Frontal cortex (tissue), 3 donors: ENCODE measurements at regions not wholly inside any gene's neighbourhood (a gene's known extent, or its start where the extent isn't known, plus 50 kb on each side); places are given as distances from the start of the nearest gene placed in this dataset.

Source experiments
- DNase-seq, 2 donors: peaks; one replicate each; pipeline ENCODE4 v3.0.0; 2012; ENCODE audit warnings: low spot score in 2 of 2
- FAIRE-seq: peaks from 2 replicates; lab custom pipeline; 2012; peaks lifted over from hg19 to GRCh38; lab: Jason Lieb, UNC
- donor health status: control.
- donor health status: control.
- donor health status: control.

DNA sequence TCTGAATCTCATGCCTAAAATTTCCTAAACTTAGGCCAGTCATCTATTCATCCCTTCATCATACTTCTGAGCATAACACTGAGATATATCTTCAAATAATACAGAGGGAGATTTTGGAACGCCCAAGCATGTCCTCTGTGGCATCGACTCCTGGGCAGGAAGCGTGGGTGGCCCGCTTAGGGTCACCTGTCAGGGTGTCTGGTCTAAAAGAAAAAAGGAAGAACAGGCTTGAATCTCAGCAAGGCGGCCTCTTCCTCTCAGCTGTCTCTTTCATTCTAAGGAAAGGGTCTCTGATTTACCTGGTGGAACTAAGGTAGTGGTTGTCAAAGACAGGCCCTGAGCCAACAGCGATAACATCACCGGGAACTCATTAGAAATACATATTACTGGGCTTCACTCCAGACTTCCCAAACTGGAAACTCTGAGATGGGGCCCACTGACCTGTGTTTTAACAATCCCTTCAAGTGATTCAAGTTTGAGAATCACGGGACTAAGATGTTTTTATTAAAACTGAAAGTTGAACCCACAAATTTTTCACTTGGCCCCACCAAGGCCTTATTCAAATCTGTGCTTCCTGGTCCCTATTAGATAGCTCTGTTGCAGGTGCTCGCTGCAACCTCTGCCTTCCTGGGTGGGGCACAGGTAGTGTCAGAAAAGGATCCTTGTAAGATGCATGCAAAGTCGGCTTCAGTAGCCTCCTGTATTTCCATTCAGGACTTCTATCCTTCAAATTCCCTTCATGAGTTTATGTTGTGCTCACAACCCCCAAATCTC lies 162.3 kb upstream of the CCDC68 start:
- DNase-seq = no peak
- FAIRE-seq = no peak

DNA sequence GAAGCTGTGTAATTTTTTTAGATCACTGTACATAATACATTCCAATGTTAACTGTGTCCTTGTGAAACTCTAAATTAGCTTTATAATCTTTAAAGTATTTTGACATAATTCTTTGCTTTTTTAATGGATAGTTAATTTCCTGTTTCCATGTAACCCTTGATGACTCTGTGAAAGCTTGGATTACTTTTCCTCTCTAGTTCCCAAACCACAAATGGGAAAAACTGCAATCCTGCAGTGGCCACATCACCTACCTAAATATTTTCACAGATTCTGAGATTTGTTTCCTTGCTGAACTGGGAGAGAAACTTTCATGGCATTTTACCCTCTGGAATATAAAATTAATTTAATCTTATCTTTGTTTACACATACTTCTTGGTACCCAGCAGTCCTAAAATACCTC lies 161.6 kb upstream of the CCDC68 start:
- FAIRE-seq = no peak
- no peak for DNase-seq

DNA sequence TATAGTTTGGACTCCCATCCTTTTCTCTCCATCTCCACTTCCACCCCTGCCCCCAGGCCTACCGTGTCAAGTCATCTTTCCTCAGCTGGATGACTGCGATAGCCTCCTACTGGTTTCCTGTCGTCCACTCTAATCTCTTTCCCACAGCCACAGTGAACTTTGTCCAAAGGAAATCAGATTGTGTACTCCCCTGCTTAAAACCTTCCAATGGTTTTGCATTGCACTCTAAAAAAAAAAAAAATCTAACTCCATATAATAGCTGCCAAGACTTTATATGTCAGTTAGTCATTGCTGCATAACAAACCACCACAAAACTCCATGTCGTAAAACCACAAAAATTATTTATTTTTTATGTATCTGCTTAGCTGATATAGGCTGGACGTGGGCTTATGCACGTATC lies 160.2 kb upstream of the CCDC68 start:
- DNase-seq = no peak
- FAIRE-seq = no peak

DNA sequence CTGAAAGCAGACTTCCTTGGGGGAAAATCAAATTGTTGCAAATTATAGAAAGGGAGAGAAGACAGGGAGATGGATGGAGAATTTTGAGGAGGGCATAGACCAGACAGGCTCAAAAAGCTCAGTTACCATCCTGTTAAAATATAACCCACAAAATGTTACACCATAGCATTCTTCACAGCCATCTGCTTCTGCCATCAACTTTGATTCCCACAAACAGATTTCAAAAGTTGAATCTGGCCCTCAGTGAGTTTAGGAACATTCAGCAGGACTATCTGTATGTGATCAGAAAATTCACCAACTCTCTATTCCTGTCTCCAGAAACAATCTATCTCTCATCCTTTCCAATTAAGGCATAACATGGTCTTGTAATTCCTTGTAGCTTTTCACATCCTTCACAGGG lies 159.8 kb upstream of the CCDC68 start:
- DNase-seq = no peak
- no peak for FAIRE-seq

DNA sequence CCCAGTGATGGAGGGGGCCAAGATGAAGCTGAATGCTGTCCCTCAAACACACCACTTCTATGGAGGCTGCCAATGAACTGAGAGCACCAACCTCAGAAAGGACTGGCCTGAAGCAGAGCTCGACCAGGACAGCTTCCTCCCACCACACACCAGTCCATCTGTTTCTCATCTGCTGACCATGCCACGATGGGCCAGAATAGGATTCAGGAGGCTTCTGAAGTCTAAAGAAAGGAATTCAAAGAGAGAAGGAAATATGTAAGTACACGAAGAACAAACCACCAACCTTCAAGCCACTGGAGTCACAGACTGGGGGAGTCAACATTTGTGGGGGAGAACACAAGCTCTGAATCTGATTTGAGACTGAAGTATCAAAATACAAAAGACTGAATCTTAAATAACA lies 157.6 kb upstream of the CCDC68 start:
- DNase-seq (no peak), FAIRE-seq (no peak)

DNA sequence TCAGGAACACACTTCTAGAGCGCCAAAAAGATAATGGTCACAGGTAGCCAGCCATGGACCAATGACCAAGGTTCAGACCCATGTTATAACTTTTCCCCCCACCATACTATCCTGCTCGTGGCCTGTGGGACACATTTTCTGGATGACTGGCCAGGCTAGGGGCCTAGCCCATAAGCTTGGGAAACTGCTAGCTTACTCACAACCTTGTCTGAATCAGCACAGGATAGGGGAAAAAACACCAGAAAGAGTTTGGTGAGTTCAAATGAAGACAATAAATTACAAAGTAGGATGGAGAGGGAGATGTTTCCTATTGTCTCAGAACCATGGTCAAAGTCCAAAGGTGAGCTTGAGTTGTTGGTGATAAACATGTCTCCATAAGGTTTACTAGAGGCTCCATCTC lies 156.3 kb upstream of the CCDC68 start:
- no peak for FAIRE-seq
- DNase-seq = no peak

DNA sequence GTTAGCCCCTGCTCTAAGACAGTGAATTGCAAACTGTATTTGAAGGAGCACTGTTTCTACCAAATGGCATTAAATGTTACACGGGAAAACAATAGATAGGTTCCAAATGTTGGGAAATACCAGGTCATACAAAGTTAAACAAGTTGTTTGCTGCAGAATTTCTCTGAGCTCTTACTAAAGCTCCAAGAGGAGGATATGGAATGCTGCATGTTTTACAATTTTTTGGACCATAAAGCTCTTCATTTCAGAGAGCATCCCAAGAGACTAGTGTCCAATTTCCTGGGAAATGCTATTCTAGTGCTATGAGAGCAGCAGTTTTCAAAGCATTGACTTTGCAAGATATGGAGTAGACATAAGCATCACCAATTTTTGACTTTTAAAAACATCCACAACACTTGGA lies 155.6 kb upstream of the CCDC68 start:
- no peak for DNase-seq
- FAIRE-seq = no peak

DNA sequence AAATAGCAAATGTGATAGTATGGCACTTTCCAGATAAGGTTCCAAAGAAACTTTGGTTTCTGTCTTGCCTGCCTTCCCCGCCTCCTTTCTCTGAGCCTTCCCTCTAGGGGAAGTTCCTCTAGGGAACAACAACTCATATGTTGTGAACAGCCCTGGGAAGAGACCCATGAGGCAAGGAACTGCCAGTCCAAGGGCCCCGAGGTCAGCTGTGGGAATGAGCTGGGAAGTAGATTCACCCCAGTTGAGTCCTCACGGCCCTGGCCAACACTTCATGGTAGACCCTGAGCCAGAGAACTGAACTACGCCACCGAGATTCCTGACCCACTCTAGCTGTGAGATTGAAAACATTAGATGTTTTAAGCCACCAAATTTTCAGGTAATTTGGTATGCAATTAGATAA lies 154.5 kb upstream of the CCDC68 start:
- no peak for FAIRE-seq

DNA sequence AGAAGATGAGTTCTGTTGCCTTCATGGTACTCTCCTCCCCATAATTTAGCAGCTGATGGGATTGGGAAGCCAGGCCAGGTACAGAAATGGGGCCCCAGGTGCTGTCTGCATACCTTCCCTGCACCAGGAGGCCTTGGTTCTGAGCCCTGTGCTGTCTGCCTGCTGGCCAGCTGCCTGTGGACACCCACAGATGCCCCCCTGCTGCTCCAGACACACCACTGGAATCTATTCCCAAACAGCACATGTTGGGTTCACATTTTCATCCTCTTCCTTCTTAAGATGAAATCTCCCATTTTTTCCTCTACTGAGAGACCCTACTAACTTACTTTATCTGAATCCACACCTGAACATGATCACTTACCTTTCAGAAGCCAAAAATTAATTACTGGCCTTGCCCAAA lies 152.0 kb upstream of the CCDC68 start:
- FAIRE-seq (no peak), DNase-seq (no peak)

More for the DNA sequence above, 154.5 kb upstream of the CCDC68 start:
- DNase-seq = no peak

DNA sequence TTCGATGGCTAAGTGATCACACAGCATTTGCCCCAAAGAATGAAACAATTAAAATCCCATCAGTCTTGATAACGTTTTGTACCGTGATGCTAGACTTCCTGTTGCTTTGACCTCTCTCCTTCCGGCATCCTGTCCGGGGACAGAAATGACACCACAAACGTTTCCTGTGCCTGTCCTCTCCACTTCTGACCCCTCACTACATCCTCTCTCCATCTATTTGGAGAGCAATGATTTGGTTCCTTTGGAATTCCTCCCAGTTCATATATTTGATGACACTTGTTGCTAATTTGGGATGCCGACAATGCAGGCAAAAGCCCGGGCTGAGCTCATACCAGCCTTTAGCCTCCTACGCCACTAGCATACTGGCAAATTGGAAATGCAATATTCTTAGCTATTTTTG lies 151.2 kb upstream of the CCDC68 start:
- DNase-seq (no peak), FAIRE-seq (no peak)

DNA sequence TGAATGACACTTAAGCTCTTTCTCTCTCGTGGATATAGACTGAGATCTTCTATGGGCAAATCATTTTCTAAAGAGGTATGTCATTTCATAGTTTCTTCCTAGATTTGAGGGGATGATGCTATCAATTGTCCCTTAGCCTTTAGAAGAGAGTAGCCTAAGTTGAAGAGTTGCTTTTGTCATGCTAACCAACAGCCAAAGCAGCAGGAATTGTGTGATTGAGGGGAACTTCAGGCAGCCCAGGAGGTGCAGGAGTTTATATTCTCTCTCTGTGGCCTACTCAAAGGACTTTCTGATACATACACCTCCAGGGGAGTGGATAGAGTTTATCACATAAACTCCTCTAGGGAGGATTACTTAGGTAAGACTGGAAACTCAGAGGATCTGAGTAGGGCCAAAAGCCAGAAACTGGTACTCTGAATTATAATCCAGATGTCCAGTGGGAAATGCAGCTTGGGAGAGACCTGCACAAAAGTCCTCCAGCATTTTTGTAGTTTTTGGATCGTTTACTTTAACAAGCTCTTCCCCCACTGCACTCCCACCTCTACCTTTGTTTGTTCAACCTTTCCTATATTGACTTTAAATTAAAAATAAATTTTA lies 150.7 kb upstream of the CCDC68 start:
- no peak for DNase-seq
- FAIRE-seq = no peak

DNA sequence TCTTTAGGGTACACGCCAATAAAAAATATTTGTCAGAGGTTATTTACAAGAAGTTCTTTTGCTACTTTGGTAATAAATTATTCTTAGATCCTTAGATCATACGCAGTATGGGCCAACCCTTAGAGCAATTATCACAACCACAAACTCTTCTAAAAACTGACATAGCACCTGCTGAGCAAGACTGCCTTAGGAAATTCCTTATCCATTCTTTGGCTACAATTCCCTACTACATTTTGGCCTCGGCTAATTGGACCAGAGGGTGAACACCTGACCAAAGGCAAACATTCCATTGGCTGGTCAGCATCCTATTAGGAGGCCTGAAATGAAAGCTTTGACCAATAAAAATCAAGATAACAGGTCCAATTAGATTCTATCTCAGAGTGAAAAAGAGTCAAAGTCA lies 147.6 kb upstream of the CCDC68 start:
- DNase-seq (no peak), FAIRE-seq (no peak)

DNA sequence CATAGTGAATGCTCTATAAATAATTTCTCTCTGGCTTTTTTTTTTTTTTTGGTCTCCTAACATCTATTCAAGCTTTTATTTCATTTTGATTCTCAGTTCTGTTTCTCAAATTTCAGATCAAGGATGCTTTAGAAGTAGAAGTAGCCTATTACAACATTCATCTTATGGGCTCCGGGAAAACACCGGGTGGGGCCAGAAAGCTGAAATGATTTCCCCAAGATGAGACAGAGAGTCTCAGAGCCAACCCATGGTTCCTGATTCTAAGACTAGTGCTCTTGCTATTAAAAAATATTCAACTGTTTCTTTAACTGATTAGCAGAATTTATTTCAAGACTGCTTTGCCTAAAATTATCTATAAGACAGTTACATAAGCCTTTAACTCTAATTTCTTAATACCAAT lies 147.2 kb upstream of the CCDC68 start:
- FAIRE-seq = no peak
- no peak for DNase-seq

DNA sequence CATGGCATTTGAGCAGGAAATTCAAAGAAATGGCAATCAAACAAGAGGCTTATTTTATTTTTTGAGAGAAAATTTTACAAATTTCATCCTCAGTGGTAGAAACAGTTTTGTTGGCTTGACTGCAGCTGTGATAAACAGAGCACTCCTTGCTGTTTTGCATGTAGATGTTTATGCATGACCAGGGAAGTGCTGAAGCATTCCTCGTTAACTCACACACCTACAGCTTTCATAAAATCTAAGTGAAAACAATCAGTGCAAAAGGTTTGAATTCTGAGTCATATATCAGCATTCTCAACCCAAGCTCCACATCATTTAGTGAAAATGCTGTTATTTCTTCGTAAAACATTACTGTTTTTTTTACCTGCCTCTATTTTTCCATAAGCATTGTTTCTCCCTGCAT lies 146.6 kb upstream of the CCDC68 start:
- FAIRE-seq = no peak

DNA sequence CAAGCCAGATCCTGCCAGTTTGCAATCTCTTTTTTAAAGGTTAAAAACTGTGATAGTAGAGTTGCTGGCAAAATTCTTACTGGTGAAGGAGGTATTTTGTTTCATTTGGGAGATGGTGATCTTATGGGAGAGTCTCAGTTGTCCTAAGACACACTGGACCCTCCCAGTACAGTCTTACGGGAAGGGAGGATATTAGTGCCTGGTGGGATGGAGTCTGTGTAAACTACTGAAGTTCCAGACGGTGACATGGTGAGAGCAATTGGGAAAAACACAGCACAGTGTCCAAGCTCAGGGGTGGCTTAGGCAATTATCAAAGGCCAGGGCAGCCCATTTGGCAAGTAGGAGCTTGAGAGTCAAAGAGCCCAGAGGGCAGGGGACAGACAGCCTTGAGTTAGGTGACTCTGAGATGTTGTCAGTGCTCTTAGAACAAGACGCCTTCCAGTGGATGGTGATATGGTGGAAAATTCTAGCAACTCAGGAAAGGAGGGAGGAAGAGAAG lies 143.7 kb upstream of the CCDC68 start:
- no peak for DNase-seq
- no peak for FAIRE-seq

More for the DNA sequence above, 146.6 kb upstream of the CCDC68 start:
- DNase-seq = no peak

DNA sequence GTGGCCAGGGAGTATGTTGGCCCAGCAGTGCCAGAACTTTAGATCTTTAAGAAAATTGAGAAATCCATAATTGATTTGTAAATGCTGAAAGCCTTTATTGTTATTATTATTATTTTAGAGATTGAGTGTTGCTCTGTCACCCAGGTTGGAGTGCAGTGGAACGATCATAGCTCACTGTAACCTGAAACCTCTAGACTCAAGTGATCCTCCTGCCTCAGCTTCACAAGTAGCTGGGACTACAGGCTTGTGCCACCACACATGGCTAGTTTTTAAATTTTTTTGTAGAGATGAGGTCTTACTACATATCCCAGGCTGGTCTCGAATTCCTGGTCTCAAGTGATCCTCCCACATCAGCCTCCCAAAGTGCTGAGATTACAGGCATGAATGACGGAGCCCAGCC lies 143.2 kb upstream of the CCDC68 start:
- FAIRE-seq (no peak), DNase-seq (no peak)

DNA sequence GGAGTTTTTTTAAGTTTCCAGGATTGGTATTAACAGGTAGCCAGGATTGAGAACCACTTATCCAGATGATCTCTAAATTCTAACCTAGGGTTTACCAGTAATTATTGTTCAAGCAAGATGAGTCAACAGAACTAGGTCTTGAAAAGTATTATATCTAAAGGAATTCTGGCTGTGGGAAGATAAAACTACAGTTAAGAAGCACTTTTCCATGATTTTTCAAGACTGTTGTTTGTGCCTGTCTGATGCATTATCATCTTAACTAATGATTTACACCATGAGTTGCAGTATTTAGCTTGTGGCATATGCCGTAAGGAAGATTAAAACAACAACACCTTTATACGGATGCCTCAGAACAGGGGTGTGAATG lies 142.2 kb upstream of the CCDC68 start:
- DNase-seq (no peak), FAIRE-seq (no peak)

DNA sequence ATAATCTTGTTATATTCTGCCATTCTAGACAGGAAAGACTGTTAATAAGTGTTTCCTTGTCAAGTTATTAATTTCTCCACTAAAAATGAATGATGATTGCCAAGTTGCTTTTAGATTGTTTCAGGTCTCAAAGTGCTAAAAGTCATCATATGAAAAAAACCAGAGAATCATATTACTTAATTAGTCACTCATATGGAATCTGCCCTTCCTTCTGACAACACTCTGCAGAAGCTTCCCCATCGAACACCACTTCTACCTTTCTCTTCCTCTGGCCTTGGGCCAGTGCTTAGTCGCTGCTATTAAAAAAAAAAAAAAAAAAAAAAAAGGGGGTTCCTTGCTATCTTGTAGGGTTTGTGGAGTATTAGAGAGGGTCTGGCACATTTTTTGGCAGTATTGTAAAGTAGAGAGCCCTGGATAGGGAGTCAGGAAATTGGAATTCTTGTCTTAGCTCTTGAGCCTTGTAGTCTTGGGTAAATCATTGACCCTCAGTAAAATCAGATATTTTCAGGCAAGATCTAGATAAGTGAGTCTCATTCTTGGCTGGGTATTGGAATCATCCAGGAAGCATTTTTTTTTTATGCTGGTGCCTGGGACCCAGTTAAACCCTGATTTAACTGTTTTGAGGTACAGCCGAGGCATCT lies 141.7 kb upstream of the CCDC68 start:
- FAIRE-seq = no peak
- DNase-seq = no peak

DNA sequence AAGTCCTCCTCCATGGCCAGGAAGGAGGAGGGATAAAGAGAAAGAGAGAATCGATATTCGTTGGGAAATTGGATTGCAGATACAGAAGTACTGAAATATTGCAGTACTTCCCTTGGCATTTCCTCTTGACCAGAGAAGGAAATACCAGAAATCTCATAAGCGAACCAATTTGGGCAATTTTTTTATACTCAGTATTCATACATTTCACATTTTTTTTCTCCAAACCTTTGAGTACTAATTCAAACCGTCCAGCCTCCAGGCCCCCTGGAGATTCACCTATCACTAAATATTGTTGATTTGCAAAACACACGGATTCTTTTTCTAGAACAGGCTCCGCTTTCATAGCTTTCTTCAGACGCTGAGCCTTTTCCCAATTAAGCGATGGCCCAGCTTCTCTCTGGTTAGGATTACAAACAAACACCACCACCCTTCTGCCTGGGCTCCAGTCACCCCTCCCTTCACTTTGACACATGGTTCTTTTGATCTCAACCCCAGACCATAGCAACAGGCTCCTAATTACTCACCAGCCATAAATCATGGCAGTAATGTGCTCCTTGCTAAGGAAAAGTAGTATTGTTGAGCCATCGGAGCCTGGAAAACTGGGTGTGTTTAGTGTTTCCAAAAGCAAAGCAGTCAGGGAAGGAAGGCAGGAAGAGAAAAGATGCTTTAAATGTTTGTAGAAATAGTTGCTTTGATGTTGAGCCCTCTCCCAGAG lies 138.4 kb upstream of the CCDC68 start:
- DNase-seq (no peak), FAIRE-seq (no peak)

DNA sequence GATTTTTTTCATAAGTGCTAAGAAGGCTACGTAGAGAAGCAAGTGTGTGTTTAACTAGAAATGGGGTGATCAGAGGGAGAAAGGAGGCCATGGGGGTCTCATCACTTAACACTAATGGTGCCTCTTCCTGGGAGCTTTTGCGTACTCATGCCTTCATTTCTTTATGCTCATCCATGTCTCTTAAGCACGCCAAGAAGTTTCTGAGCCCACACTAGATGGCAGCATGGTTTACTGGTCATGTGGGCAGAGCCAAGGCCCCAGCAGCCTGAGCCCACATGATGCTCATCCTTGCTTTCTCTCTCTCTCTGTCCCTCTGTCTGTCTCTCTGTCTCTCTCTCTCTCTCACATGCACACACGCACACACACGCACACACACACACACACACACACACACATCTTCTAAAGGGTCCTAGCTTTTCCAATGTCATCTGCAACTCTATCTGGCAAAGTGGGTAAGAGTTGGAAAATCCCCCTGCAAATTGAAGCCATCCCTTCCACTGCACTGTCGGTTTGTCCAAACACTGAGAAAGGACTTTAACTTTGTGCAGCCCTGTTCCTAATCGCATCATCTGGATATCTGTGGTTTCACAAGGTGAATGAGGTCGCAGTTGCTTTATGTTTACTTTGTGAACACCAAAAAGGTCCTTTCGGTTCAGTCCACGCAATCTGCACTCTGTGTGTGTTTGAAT lies 137.1 kb upstream of the CCDC68 start:
- FAIRE-seq = no peak
- DNase-seq = peak in 1 of 2 donors; percentile 39
